IMR-90 (cell line): ENCODE measurements at regions not wholly inside any gene's neighbourhood (a gene's known extent, or its start where the extent isn't known, plus 50 kb on each side); places are given as distances from the start of the nearest gene placed in this dataset.

ENCODE experiments used
- FOS ChIP-seq: fragments of 150-350 bp; IDR thresholded peaks from 2 replicates; pipeline ENCODE4 v1.6.1; 2016; ENCODE audit warnings: low read depth, low read length
- MAFK ChIP-seq: IDR thresholded peaks from 2 replicates; pipeline ENCODE4 v1.6.1; 2012; ENCODE audit warnings: low read depth, low read length, improper control_type of control experiment
- MAZ ChIP-seq: IDR thresholded peaks from 2 replicates; pipeline ENCODE4 v1.6.1; 2012; ENCODE audit warnings: low read depth, mild to moderate bottlenecking, low read length, improper control_type of control experiment, moderate library complexity, borderline replicate concordance
- MXI1 ChIP-seq: IDR thresholded peaks from 2 replicates; pipeline ENCODE4 v1.6.1; 2012; ENCODE audit warnings: low read depth, mild to moderate bottlenecking, low read length, moderate library complexity, borderline replicate concordance
- NFE2L2 ChIP-seq: fragments of 150-350 bp; IDR thresholded peaks from 2 replicates; pipeline ENCODE4 v1.6.1; 2016; ENCODE audit warnings: low read depth, mild to moderate bottlenecking, low read length
- POLR2A ChIP-seq: IDR thresholded peaks from 2 replicates; pipeline ENCODE4 v1.6.1; 2012; ENCODE audit warnings: mild to moderate bottlenecking, low read depth, low read length
- RAD21 ChIP-seq: IDR thresholded peaks from 2 replicates; pipeline ENCODE4 v1.6.1; 2012; ENCODE audit warnings: low read length, improper control_type of control experiment
- RFX5 ChIP-seq: IDR thresholded peaks from 2 replicates; pipeline ENCODE4 v1.8.0; 2012; ENCODE audit warnings: low read depth, mild to moderate bottlenecking, low read length, moderate library complexity
- SMC3 ChIP-seq: fragments of 150-350 bp; IDR thresholded peaks from 2 replicates; pipeline ENCODE4 v1.6.1; 2016; ENCODE audit warnings: low read depth, mild to moderate bottlenecking, antibody characterized with exemption, low read length, moderate library complexity
- TF ChIP-seq, protein P1 (sequence below): fragments of 150-350 bp; IDR thresholded peaks from 2 replicates; pipeline ENCODE4 v1.6.1; 2016; ENCODE audit warnings: low read depth, mild to moderate bottlenecking, low read length, moderate library complexity, borderline replicate concordance
- TF ChIP-seq, protein P2 (sequence below): conservative IDR thresholded peaks from 2 replicates; pipeline ENCODE4 v1.5.1; 2012; ENCODE audit warnings: mild to moderate bottlenecking, low read depth, low read length, improper control_type of control experiment
- TF ChIP-seq, protein P3 (sequence below): fragments of 150-350 bp; IDR thresholded peaks from 2 replicates; pipeline ENCODE4 v1.6.1; 2017; ENCODE audit warnings: mild to moderate bottlenecking, antibody characterized with exemption, low read length, low read depth

DNA sequence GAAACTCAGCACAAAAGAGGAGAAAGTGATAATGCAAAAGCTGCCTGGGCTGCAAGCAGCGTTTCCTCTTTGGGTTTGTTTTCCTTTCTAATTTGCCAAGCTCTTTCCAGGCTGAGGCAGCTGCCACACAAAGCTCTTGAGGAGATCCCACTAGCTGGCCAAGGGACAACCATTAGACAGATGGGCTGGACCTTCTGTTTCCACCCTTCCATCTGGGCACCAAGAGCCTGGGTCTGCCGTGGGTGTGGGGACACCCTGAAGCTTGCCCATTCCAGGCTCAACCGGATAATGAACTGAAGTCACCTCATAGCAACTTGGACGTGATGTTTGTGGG is 194.6 kb upstream of the C1QTNF7 start:
- TF ChIP-seq, protein P1, sequence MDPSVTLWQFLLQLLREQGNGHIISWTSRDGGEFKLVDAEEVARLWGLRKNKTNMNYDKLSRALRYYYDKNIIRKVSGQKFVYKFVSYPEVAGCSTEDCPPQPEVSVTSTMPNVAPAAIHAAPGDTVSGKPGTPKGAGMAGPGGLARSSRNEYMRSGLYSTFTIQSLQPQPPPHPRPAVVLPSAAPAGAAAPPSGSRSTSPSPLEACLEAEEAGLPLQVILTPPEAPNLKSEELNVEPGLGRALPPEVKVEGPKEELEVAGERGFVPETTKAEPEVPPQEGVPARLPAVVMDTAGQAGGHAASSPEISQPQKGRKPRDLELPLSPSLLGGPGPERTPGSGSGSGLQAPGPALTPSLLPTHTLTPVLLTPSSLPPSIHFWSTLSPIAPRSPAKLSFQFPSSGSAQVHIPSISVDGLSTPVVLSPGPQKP: no peak
- TF ChIP-seq POLR2A (no peak), MXI1 (no peak), MAFK (no peak), MAZ (no peak), NFE2L2 (no peak), SMC3 (no peak), FOS (no peak), RFX5 (no peak), RAD21 (no peak)
- TF ChIP-seq, protein P2, sequence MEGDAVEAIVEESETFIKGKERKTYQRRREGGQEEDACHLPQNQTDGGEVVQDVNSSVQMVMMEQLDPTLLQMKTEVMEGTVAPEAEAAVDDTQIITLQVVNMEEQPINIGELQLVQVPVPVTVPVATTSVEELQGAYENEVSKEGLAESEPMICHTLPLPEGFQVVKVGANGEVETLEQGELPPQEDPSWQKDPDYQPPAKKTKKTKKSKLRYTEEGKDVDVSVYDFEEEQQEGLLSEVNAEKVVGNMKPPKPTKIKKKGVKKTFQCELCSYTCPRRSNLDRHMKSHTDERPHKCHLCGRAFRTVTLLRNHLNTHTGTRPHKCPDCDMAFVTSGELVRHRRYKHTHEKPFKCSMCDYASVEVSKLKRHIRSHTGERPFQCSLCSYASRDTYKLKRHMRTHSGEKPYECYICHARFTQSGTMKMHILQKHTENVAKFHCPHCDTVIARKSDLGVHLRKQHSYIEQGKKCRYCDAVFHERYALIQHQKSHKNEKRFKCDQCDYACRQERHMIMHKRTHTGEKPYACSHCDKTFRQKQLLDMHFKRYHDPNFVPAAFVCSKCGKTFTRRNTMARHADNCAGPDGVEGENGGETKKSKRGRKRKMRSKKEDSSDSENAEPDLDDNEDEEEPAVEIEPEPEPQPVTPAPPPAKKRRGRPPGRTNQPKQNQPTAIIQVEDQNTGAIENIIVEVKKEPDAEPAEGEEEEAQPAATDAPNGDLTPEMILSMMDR: no peak
- TF ChIP-seq, protein P3, sequence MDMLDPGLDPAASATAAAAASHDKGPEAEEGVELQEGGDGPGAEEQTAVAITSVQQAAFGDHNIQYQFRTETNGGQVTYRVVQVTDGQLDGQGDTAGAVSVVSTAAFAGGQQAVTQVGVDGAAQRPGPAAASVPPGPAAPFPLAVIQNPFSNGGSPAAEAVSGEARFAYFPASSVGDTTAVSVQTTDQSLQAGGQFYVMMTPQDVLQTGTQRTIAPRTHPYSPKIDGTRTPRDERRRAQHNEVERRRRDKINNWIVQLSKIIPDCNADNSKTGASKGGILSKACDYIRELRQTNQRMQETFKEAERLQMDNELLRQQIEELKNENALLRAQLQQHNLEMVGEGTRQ: no peak
